IMR-90 (cell line): ENCODE measurements at regions not wholly inside any gene's neighbourhood (a gene's known extent, or its start where the extent isn't known, plus 50 kb on each side); places are given as distances from the start of the nearest gene placed in this dataset.

ENCODE experiments used
- ATAC-seq: fragments of 200-7000 bp; cut with Tn5 transposase; 2 replicates; pipeline ENCODE4 v1.9.1; 2020; ENCODE audit warnings: low read depth, mild to moderate bottlenecking, moderate library complexity
- BruUV-seq: library from RNA; stranded (reverse); fragments of 400-500 nt; replicated peaks from 2 replicates; lab custom pipeline; 2021; lab: Mats Ljungman, UMichigan
- CTCF ChIA-PET: fragments of 300-600 bp; formaldehyde crosslinking; extraction: SDS; loops from one replicate; lab custom pipeline; 2021; ENCODE audit warnings: antibody characterized with exemption; lab: Yijun Ruan, JAX
- POLR2A ChIA-PET: fragments of 300-600 bp; sonication (Branson Sonifier 250); formaldehyde crosslinking; loops from one replicate; lab custom pipeline; 2022; ENCODE audit warnings: antibody characterized with exemption; ENCODE audit not compliant: unreplicated experiment; lab: Charles Lee
- DNase-seq: peaks from one replicate; pipeline ENCODE4 v3.0.0; 2013
- H2AFZ ChIP-seq: replicated peaks from 2 replicates; pipeline ENCODE3; 2013; ENCODE audit warnings: low read length, mild to moderate bottlenecking; ENCODE audit not compliant: poor library complexity
- H2AK5ac ChIP-seq: 2 replicates; pipeline ENCODE4 v1.6.1; 2013; ENCODE audit warnings: low read depth, low read length, inconsistent platforms
- H2AK9ac ChIP-seq: replicated peaks from 2 replicates; pipeline ENCODE3; 2013; ENCODE audit warnings: mild to moderate bottlenecking, low read depth, low read length, moderate library complexity; ENCODE audit not compliant: poor library complexity
- H2BK120ac ChIP-seq: 2 replicates; pipeline ENCODE4 v1.6.1; 2013; ENCODE audit warnings: low read depth, low read length, inconsistent platforms
- H2BK15ac ChIP-seq: 3 replicates; pipeline ENCODE4 v1.6.1; 2013; ENCODE audit warnings: low read depth, low read length, inconsistent platforms
- H2BK20ac ChIP-seq: 2 replicates; pipeline ENCODE4 v1.6.1; 2013; ENCODE audit warnings: low read depth, mild to moderate bottlenecking, inconsistent platforms, low read length, moderate library complexity
- H2BK5ac ChIP-seq: 2 replicates; pipeline ENCODE4 v1.6.1; 2013; ENCODE audit warnings: mild to moderate bottlenecking, low read depth, low read length, inconsistent platforms; ENCODE audit not compliant: poor library complexity, severe bottlenecking
- H3K14ac ChIP-seq: replicated peaks from 2 replicates; pipeline ENCODE4 v1.6.1; 2013; ENCODE audit warnings: low read depth, low read length, inconsistent platforms
- H3K18ac ChIP-seq: 2 replicates; pipeline ENCODE4 v1.6.1; 2013; ENCODE audit warnings: low read depth, low read length, control low read depth
- H3K23ac ChIP-seq: 2 replicates; pipeline ENCODE4 v1.6.1; 2013; ENCODE audit warnings: low read depth, low read length, inconsistent platforms
- H3K27ac ChIP-seq: 2 replicates; pipeline ENCODE4 v1.5.1; 2013; ENCODE audit warnings: mild to moderate bottlenecking, control low read depth, low read length; ENCODE audit not compliant: insufficient read depth
- H3K27me3 ChIP-seq: 2 replicates; pipeline ENCODE4 v1.6.1; 2013; ENCODE audit warnings: low read length; ENCODE audit not compliant: control insufficient read depth, insufficient read depth
- H3K36me3 ChIP-seq: 2 replicates; pipeline ENCODE4 v1.6.1; 2013; ENCODE audit warnings: low read length, mixed read lengths; ENCODE audit not compliant: control insufficient read depth, insufficient read depth
- H3K4ac ChIP-seq: 2 replicates; pipeline ENCODE4 v1.6.1; 2013; ENCODE audit warnings: low read depth, low read length, inconsistent platforms
- H3K4me1 ChIP-seq: 2 replicates; pipeline ENCODE4 v1.6.1; 2013; ENCODE audit warnings: low read length, mixed read lengths; ENCODE audit not compliant: control insufficient read depth, insufficient read depth
- H3K4me2 ChIP-seq: 2 replicates; pipeline ENCODE4 v1.6.1; 2013; ENCODE audit warnings: low read depth, mild to moderate bottlenecking, control low read depth, low read length, moderate library complexity
- H3K4me3 ChIP-seq: 2 replicates; pipeline ENCODE4 v1.5.1; 2013; ENCODE audit warnings: low read depth, mild to moderate bottlenecking, control low read depth, low read length, moderate library complexity; ENCODE audit not compliant: insufficient read depth
- H3K56ac ChIP-seq: 2 replicates; pipeline ENCODE4 v1.6.1; 2013; ENCODE audit warnings: low read length, inconsistent platforms; ENCODE audit not compliant: insufficient read depth; ENCODE audit errors: extremely low read depth
- H3K79me1 ChIP-seq, 2 experiments: 2 replicates each; pipeline ENCODE4 v1.6.1; 2013; ENCODE audit warnings: low read length in 2 of 2, inconsistent platforms in 1 of 2, low read depth in 1 of 2
- H3K9ac ChIP-seq: 2 replicates; pipeline ENCODE4 v1.6.1; 2013; ENCODE audit warnings: low read depth, low read length, control low read depth
- H3K9me1 ChIP-seq: 2 replicates; pipeline ENCODE4 v1.6.1; 2013; ENCODE audit warnings: low read length, inconsistent platforms; ENCODE audit not compliant: insufficient read depth
- H3K9me3 ChIP-seq: 2 replicates; pipeline ENCODE4 v1.6.1; 2013; ENCODE audit warnings: low read length; ENCODE audit not compliant: control insufficient read depth, insufficient read depth
- H4K20me1 ChIP-seq: 2 replicates; pipeline ENCODE4 v1.6.1; 2013; ENCODE audit warnings: low read length, inconsistent platforms; ENCODE audit not compliant: insufficient read depth
- H4K5ac ChIP-seq: 2 replicates; pipeline ENCODE4 v1.6.1; 2013; ENCODE audit warnings: mild to moderate bottlenecking, low read depth, low read length, control low read depth
- H4K8ac ChIP-seq, 2 experiments: 2 replicates each; pipeline ENCODE4 v1.6.1; 2013; ENCODE audit warnings: low read depth in 2 of 2, low read length in 2 of 2, control low read depth in 1 of 2, inconsistent platforms in 1 of 2
- H4K91ac ChIP-seq: 2 replicates; pipeline ENCODE4 v1.6.1; 2013; ENCODE audit warnings: low read depth, low read length, inconsistent platforms; ENCODE audit not compliant: insufficient read depth
- BHLHE40 ChIP-seq: fragments of 150-350 bp; IDR thresholded peaks from 2 replicates; pipeline ENCODE4 v1.6.1; 2016; ENCODE audit warnings: mild to moderate bottlenecking, low read depth, low read length
- CEBPB ChIP-seq: IDR thresholded peaks from 2 replicates; pipeline ENCODE4 v1.6.1; 2012; ENCODE audit warnings: low read depth, low read length, improper control_type of control experiment
- MXI1 ChIP-seq: IDR thresholded peaks from 2 replicates; pipeline ENCODE4 v1.6.1; 2012; ENCODE audit warnings: low read depth, mild to moderate bottlenecking, low read length, moderate library complexity, borderline replicate concordance
- NFE2L2 ChIP-seq: fragments of 150-350 bp; IDR thresholded peaks from 2 replicates; pipeline ENCODE4 v1.6.1; 2016; ENCODE audit warnings: low read depth, mild to moderate bottlenecking, low read length
- POLR2A ChIP-seq: IDR thresholded peaks from 2 replicates; pipeline ENCODE4 v1.6.1; 2012; ENCODE audit warnings: mild to moderate bottlenecking, low read depth, low read length
- WGBS, 2 experiments: methylation state at CpG; one replicate each; pipeline versions ENCODE4 v1.1.5 to v1.1.7; 2013; ENCODE audit warnings: missing lambda C conversion rate in 2 of 2; ENCODE audit not compliant: insufficient read length in 1 of 2; ENCODE audit errors: extremely low coverage in 2 of 2; 5-methylcytosine and 5-hydroxymethylcytosine counted together
- dilution Hi-C: fragments of 300-500 bp; cut with HindIII; formaldehyde crosslinking; loops from one replicate; pipeline ENCODE4 v1.14.3; 2018; ENCODE audit warnings: low sequenced_read_pairs; ENCODE audit not compliant: unreplicated experiment
- in situ Hi-C: fragments of 300-500 bp; cut with MboI; formaldehyde crosslinking; loops from 3 replicates; pipeline ENCODE4 v1.14.3; 2019; ENCODE audit warnings: low sequenced_read_pairs, inconsistent platforms, mixed read lengths
- intact Hi-C: fragments of 100-400 bp; cut with micrococcal nuclease; formaldehyde crosslinking; loops from 2 replicates; pipeline ENCODE4 v1.10.0; 2022
- TF ChIP-seq, protein P1 (sequence below): fragments of 150-350 bp; IDR thresholded peaks from 2 replicates; pipeline ENCODE4 v1.6.1; 2017; ENCODE audit warnings: mild to moderate bottlenecking, antibody characterized with exemption, low read length, low read depth

DNA sequence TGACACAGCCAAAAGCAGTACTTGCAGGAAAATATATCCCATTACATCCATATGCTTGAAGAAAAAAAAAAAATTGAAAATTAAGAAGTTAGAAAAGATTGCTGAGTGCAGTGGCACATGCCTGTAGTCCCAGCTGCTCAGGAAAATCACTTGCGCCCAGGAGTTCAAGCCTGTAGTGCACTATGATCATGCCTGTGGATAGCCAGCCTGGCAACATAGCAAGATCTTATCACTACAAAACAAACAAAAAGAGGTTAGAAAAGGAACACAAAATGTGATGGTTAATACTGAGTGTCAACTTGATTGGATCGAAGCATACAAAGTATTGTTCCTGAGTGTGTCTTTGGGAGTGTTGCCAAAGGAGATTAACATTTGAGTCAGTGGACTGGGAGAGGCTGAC is 361.9 kb downstream of the NYAP2 start:
- H3K4ac ChIP-seq: no peak overlapping the region
- H2BK5ac ChIP-seq: no peak overlapping the region
- ChIA-PET POLR2A (no interaction called here), CTCF (interaction anchor here (0.6 kb wide), 1 partner anchor 1255 kb away, joined by 3 read pairs; no protein-coding TSS in a partner anchor)
- H3K14ac ChIP-seq: no peak overlapping the region
- no peak overlapping the region for H3K4me2 ChIP-seq
- no peaks in the 10 kb centered on the region for H4K20me1 ChIP-seq
- H3K27ac ChIP-seq: no peak overlapping the region
- no peaks in the 10 kb centered on the region for H3K79me1 ChIP-seq
- intact Hi-C loops: no loop called here
- no peaks in the 10 kb centered on the region for H3K4me1 ChIP-seq
- no peak for ATAC-seq
- H3K27me3 ChIP-seq: no peaks in the 10 kb centered on the region
- TF ChIP-seq, protein P1, sequence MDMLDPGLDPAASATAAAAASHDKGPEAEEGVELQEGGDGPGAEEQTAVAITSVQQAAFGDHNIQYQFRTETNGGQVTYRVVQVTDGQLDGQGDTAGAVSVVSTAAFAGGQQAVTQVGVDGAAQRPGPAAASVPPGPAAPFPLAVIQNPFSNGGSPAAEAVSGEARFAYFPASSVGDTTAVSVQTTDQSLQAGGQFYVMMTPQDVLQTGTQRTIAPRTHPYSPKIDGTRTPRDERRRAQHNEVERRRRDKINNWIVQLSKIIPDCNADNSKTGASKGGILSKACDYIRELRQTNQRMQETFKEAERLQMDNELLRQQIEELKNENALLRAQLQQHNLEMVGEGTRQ: no peak
- TF ChIP-seq CEBPB (no peak), BHLHE40 (no peak), MXI1 (no peak), NFE2L2 (no peak), POLR2A (no peak)
- H4K8ac ChIP-seq: no peak overlapping the region
- H2BK120ac ChIP-seq: no peak overlapping the region
- H3K4me3 ChIP-seq: no peak overlapping the region
- no peaks in the 10 kb centered on the region for H3K36me3 ChIP-seq
- H3K56ac ChIP-seq: no peak overlapping the region
- in situ Hi-C loops: no loop called here
- H4K91ac ChIP-seq: no peak overlapping the region
- H2BK20ac ChIP-seq: no peak overlapping the region
- no peak overlapping the region for H2BK15ac ChIP-seq
- no CpG with 5 or more reads among the region's 2 CpGs for WGBS, 2 experiments
- no peak overlapping the region for H2AK9ac ChIP-seq
- no peak overlapping the region for H3K23ac ChIP-seq
- no peaks in the 10 kb centered on the region for H3K9me3 ChIP-seq
- dilution Hi-C loops: no loop called here
- H3K9me1 ChIP-seq: no peaks in the 10 kb centered on the region
- H3K9ac ChIP-seq: no peak overlapping the region
- no TSS peak for BruUV-seq
- no peak overlapping the region for H2AFZ ChIP-seq
- no peak overlapping the region for H4K5ac ChIP-seq
- no peak overlapping the region for H2AK5ac ChIP-seq
- no peak overlapping the region for H3K18ac ChIP-seq
- DNase-seq: no peak
